HepG2 (cell line): ENCODE measurements at regions not wholly inside any gene's neighbourhood (a gene's known extent, or its start where the extent isn't known, plus 50 kb on each side); places are given as distances from the start of the nearest gene placed in this dataset.

Experiments used
- ATAC-seq: fragments of 200-7000 bp; cut with Tn5 transposase; 3 replicates; pipeline ENCODE4 v1.9.1; 2020; ENCODE audit warnings: mild to moderate bottlenecking, moderate library complexity
- BruUV-seq: library from RNA; stranded (reverse); fragments of 400-500 nt; replicated peaks from 2 replicates; lab custom pipeline; 2021; lab: Mats Ljungman, UMichigan
- CTCF ChIA-PET: fragments of 300-600 bp; formaldehyde crosslinking; extraction: SDS; loops from one replicate; lab custom pipeline; 2021; ENCODE audit warnings: low total read pairs, inconsistent platforms, low intra/inter-chr PET ratio; lab: Yijun Ruan, JAX
- POLR2A ChIA-PET: fragments of 350-600 bp; sonication (Branson Sonifier 250); formaldehyde crosslinking; loops from one replicate; lab custom pipeline; 2020; ENCODE audit warnings: antibody characterized with exemption, inconsistent platforms; lab: Yijun Ruan, JAX
- DNase-seq: peaks from one replicate; pipeline ENCODE4 v3.0.0-alpha.2; 2015; ENCODE audit warnings: low spot score
- FAIRE-seq: peaks from 3 replicates; lab custom pipeline; 2011; peaks lifted over from hg19 to GRCh38; lab: Jason Lieb, UNC
- H2AFZ ChIP-seq: one replicate; pipeline ENCODE4 v1.6.1; 2011; ENCODE audit warnings: low read length, inconsistent platforms
- H3K27ac ChIP-seq: fragments of 300-600 bp; 3 replicates; pipeline ENCODE4 v1.8.0; 2011; ENCODE audit warnings: mixed run types, mild to moderate bottlenecking, mixed read lengths, low read length, inconsistent platforms; ENCODE audit not compliant: insufficient read depth; ENCODE audit errors: extremely low read length
- H3K27me3 ChIP-seq, 2 experiments: fragments of 200-600 bp in 1 of 2; 2 replicates in 1 of 2; 3 replicates in 1 of 2; pipeline versions ENCODE4 v1.6.0 to v1.8.0; 2011; ENCODE audit warnings: low read length in 2 of 2, mild to moderate bottlenecking in 2 of 2, moderate library complexity in 2 of 2, inconsistent platforms in 1 of 2; ENCODE audit not compliant: insufficient read depth in 2 of 2, control insufficient read depth in 1 of 2
- H3K36me3 ChIP-seq, 2 experiments: fragments of 200-600 bp in 1 of 2; replicated peaks in 1 of 2; 2 replicates in 1 of 2; 3 replicates in 1 of 2; pipeline versions ENCODE4 v1.5.1 to v1.8.0; 2011; ENCODE audit warnings: low read length in 2 of 2, inconsistent platforms in 1 of 2; ENCODE audit not compliant: insufficient read depth in 2 of 2, control insufficient read depth in 1 of 2
- H3K4me1 ChIP-seq: 2 replicates; pipeline ENCODE4 v1.5.1; 2012; ENCODE audit warnings: low read length, inconsistent platforms; ENCODE audit not compliant: insufficient read depth
- H3K4me2 ChIP-seq: 2 replicates; pipeline ENCODE4 v1.6.0; 2011; ENCODE audit warnings: low read depth, low read length, inconsistent platforms
- H3K4me3 ChIP-seq, 3 experiments: fragments of 200-600 bp in 1 of 3; sonication (generic), shearing (Covaris generic) in 1 of 3; replicated peaks in 1 of 3; 2 replicates each; pipeline ENCODE4 v1.5.1; 2011 to 2016; ENCODE audit warnings: low read length in 3 of 3, inconsistent platforms in 2 of 3, low read depth in 2 of 3, mild to moderate bottlenecking in 2 of 3, control low read depth in 1 of 3, mixed read lengths in 1 of 3; ENCODE audit not compliant: insufficient read depth in 1 of 3
- H3K79me2 ChIP-seq: one replicate; pipeline ENCODE4 v1.6.1; 2011; ENCODE audit warnings: low read length, inconsistent platforms; ENCODE audit not compliant: insufficient read depth
- H3K9ac ChIP-seq: 2 replicates; pipeline ENCODE4 v1.6.0; 2011; ENCODE audit warnings: mild to moderate bottlenecking, low read depth, low read length, inconsistent platforms; ENCODE audit not compliant: insufficient read depth
- H3K9me3 ChIP-seq: 2 replicates; pipeline ENCODE4 v1.5.1; 2012; ENCODE audit warnings: mild to moderate bottlenecking, low read length
- H4K20me1 ChIP-seq: 2 replicates; pipeline ENCODE4 v1.6.0; 2011; ENCODE audit warnings: inconsistent platforms, mild to moderate bottlenecking, low read length, moderate library complexity; ENCODE audit not compliant: insufficient read depth
- GTF3A ChIP-seq: sonication (generic); formaldehyde crosslinking; conservative IDR thresholded peaks from 2 replicates; pipeline ENCODE4 v1.4.0; 2020; ENCODE audit warnings: mild to moderate bottlenecking, missing genetic modification reagents
- HOXA7 ChIP-seq: sonication (generic); formaldehyde crosslinking; IDR thresholded peaks from 2 replicates; pipeline ENCODE4 v1.8.1; 2022; ENCODE audit warnings: mild to moderate bottlenecking, missing genetic modification reagents, moderate library complexity
- KLF11 ChIP-seq: IDR thresholded peaks from 2 replicates; pipeline ENCODE4 v1.6.1; 2016; ENCODE audit warnings: missing compliant biosample characterization
- KLF15 ChIP-seq: sonication (generic); formaldehyde crosslinking; IDR thresholded peaks from 2 replicates; pipeline ENCODE4 v1.8.1; 2023; ENCODE audit warnings: borderline replicate concordance, mild to moderate bottlenecking, inconsistent platforms, missing genetic modification reagents, mixed read lengths
- KMT2A ChIP-seq: sonication (generic); formaldehyde crosslinking; IDR thresholded peaks from 2 replicates; pipeline ENCODE4 v1.4.0; 2020; ENCODE audit warnings: missing genetic modification reagents
- MIER2 ChIP-seq: IDR thresholded peaks from 2 replicates; pipeline ENCODE4 v1.6.1; 2016; ENCODE audit warnings: missing biosample characterization, missing genetic modification reagents
- NCOA2 ChIP-seq: sonication (generic); formaldehyde crosslinking; IDR thresholded peaks from 2 replicates; pipeline ENCODE4 v1.8.0; 2022; ENCODE audit warnings: inconsistent platforms
- NFE2 ChIP-seq: sonication (generic); formaldehyde crosslinking; IDR thresholded peaks from 2 replicates; pipeline ENCODE4 v1.4.0; 2020; ENCODE audit warnings: missing genetic modification reagents
- NFRKB ChIP-seq: fragments of 450-650 bp; IDR thresholded peaks from 2 replicates; pipeline ENCODE4 v1.6.1; 2017
- NR2F6 ChIP-seq, 2 experiments: IDR thresholded peaks; 2 replicates each; pipeline ENCODE4 v1.6.1; 2016; ENCODE audit warnings: antibody characterized with exemption in 1 of 2, mild to moderate bottlenecking in 1 of 2
- RCOR2 ChIP-seq: IDR thresholded peaks from 2 replicates; pipeline ENCODE4 v1.6.1; 2016; ENCODE audit warnings: missing biosample characterization, missing genetic modification reagents
- SNAPC2 ChIP-seq: sonication (generic); formaldehyde crosslinking; IDR thresholded peaks from 2 replicates; pipeline ENCODE4 v1.8.1; 2022; ENCODE audit warnings: mild to moderate bottlenecking, missing genetic modification reagents
- SP5 ChIP-seq: IDR thresholded peaks from 2 replicates; pipeline ENCODE4 v1.6.1; 2016; ENCODE audit warnings: low read depth, borderline replicate concordance
- SYNCRIP ChIP-seq: fragments of 200-400 bp; formaldehyde crosslinking; IDR thresholded peaks from 2 replicates; pipeline ENCODE4 v1.6.1; 2018; ENCODE audit warnings: mild to moderate bottlenecking, low read depth, low read length; ENCODE audit not compliant: insufficient read depth
- TBP ChIP-seq: sonication (generic); formaldehyde crosslinking; IDR thresholded peaks from 2 replicates; pipeline ENCODE4 v1.5.0; 2020; ENCODE audit warnings: missing genetic modification reagents
- TOPORS ChIP-seq: sonication (generic); formaldehyde crosslinking; IDR thresholded peaks from 2 replicates; pipeline ENCODE4 v1.8.0; 2023; ENCODE audit warnings: mild to moderate bottlenecking, missing genetic modification reagents
- ZBTB7B ChIP-seq: sonication (generic); formaldehyde crosslinking; IDR thresholded peaks from 2 replicates; pipeline ENCODE4 v1.4.0; 2020; ENCODE audit warnings: missing genetic modification reagents
- ZFP1 ChIP-seq: IDR thresholded peaks from 2 replicates; pipeline ENCODE4 v1.6.1; 2016
- ZNF343 ChIP-seq: sonication (generic); formaldehyde crosslinking; IDR thresholded peaks from 2 replicates; pipeline ENCODE4 v1.4.0; 2020; ENCODE audit warnings: mild to moderate bottlenecking, missing genetic modification reagents
- ZNF777 ChIP-seq: sonication (generic); formaldehyde crosslinking; IDR thresholded peaks from 2 replicates; pipeline ENCODE4 v1.4.0; 2020; ENCODE audit warnings: missing genetic modification reagents
- WGBS: methylation state at CpG from one replicate; pipeline ENCODE4 v1.1.6; 2017; ENCODE audit warnings: low lambda C conversion rate; 5-methylcytosine and 5-hydroxymethylcytosine counted together
- in situ Hi-C: cut with HindIII; loops from 2 replicates; pipeline ENCODE4 v1.10.0; 2017; ENCODE audit warnings: low pct_unique_long_range_greater_than_20kb; ENCODE audit not compliant: extremely low pct_ligation_motif_present
- intact Hi-C: fragments of 100-400 bp; cut with micrococcal nuclease; formaldehyde crosslinking; loops from one replicate; pipeline ENCODE4 v1.10.0; 2022; ENCODE audit not compliant: unreplicated experiment
- TF ChIP-seq, protein P1 (sequence below): sonication (generic); formaldehyde crosslinking; IDR thresholded peaks from 2 replicates; pipeline ENCODE4 v1.8.0; 2022; ENCODE audit warnings: mild to moderate bottlenecking, missing genetic modification reagents, borderline replicate concordance
- TF ChIP-seq, protein P2 (sequence below): sonication (generic); formaldehyde crosslinking; IDR thresholded peaks from 2 replicates; pipeline ENCODE4 v1.5.0; 2020; ENCODE audit warnings: mild to moderate bottlenecking, missing genetic modification reagents
- TF ChIP-seq, protein P3 (sequence below): sonication (generic); formaldehyde crosslinking; IDR thresholded peaks from 2 replicates; pipeline ENCODE4 v1.9.0; 2021; ENCODE audit warnings: missing genetic modification reagents, mild to moderate bottlenecking, borderline replicate concordance

DNA sequence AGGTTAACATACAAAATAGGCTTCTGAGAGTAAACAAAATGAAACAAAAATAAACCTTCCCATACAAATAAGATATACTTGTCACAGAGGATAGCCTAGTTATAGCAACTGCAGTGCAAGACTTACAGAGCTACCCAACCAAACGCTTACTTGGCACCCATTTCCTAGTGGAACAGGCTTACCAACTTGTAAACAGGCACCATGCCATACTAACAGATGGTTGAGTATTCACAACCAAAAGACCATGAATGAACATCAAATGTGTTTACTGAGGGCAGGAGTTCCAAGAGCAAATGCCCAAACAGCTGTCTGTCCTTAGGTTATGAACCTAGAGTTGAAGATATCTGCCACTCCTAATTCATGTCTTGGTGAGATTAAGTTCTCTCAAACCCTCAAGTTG, 2629.2 kb downstream of the PCDH7 start:
- ATAC-seq (no peak), FAIRE-seq (no peak)
- WGBS = 0% methylated on average over 1 of the region's 1 CpG

DNA sequence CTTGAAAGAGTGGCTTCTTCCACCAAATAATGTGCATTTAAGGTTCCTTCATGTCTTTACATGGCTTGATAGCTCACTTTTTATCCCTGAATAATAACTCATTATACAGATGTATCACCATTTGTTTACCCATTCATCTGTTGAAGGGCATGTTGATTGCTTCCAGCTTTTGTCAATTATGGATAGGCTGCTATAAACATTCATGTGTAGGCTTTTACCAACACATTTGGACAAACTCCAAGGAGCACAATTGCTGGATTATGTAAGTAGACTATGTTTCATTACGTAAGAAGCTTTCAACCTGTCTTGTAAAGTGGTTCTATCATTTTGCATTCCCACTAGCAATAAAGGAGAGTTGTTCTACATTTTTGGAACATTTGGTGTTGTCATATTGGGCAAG, 2637.0 kb downstream of the PCDH7 start:
- no peak for DNase-seq
- Histone ChIP-seq H3K4me1 (no peaks in the 10 kb centered on the region), H3K4me3 (no peak overlapping the region), H3K27ac (no peak overlapping the region), H4K20me1 (no peaks in the 10 kb centered on the region), H3K9me3 (peaks cover 40% of the 10 kb centered on the region), H3K79me2 (no peaks in the 10 kb centered on the region), H2AFZ (no peak overlapping the region), H3K27me3 (no peaks in the 10 kb centered on the region), H3K36me3 (no peaks in the 10 kb centered on the region), H3K4me2 (no peak overlapping the region), H3K9ac (no peak overlapping the region)
- no peak for ATAC-seq
- ChIA-PET POLR2A (no interaction called here), CTCF (no interaction called here)
- WGBS = 0% methylated on average over 1 of the region's 1 CpG
- intact Hi-C loops (no loop called here), in situ Hi-C loops (no loop called here)
- no TSS peak for BruUV-seq
- no peak for FAIRE-seq
- no peak for TF ChIP-seq SP5 (CRISPR knock-in tag)
- no peak for TF ChIP-seq RCOR2 (CRISPR knock-in tag)
- no peak for TF ChIP-seq HOXA7 (CRISPR knock-in tag)
- TF ChIP-seq ZFP1 = no peak
- no peak for TF ChIP-seq ZNF777 (CRISPR knock-in tag)
- TF ChIP-seq, protein P1, sequence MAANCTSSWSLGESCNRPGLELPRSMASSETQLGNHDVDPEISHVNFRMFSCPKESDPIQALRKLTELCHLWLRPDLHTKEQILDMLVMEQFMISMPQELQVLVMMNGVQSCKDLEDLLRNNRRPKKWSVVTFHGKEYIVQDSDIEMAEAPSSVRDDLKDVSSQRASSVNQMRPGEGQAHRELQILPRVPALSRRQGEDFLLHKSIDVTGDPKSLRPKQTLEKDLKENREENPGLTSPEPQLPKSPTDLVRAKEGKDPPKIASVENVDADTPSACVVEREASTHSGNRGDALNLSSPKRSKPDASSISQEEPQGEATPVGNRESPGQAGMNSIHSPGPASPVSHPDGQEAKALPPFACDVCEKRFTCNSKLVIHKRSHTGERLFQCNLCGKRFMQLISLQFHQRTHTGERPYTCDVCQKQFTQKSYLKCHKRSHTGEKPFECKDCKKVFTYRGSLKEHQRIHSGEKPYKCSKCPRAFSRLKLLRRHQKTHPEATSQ = no peak
- no peak for TF ChIP-seq ZNF343 (CRISPR knock-in tag)
- no peak for TF ChIP-seq KLF15 (CRISPR knock-in tag)
- TF ChIP-seq, protein P2, sequence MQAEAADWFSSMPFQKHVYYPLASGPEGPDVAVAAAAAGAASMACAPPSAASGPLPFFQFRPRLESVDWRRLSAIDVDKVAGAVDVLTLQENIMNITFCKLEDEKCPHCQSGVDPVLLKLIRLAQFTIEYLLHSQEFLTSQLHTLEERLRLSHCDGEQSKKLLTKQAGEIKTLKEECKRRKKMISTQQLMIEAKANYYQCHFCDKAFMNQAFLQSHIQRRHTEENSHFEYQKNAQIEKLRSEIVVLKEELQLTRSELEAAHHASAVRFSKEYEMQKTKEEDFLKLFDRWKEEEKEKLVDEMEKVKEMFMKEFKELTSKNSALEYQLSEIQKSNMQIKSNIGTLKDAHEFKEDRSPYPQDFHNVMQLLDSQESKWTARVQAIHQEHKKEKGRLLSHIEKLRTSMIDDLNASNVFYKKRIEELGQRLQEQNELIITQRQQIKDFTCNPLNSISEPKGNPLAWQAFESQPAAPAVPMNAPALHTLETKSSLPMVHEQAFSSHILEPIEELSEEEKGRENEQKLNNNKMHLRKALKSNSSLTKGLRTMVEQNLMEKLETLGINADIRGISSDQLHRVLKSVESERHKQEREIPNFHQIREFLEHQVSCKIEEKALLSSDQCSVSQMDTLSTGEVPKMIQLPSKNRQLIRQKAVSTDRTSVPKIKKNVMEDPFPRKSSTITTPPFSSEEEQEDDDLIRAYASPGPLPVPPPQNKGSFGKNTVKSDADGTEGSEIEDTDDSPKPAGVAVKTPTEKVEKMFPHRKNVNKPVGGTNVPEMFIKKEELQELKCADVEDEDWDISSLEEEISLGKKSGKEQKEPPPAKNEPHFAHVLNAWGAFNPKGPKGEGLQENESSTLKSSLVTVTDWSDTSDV (CRISPR knock-in tag) = no peak
- TF ChIP-seq, protein P3, sequence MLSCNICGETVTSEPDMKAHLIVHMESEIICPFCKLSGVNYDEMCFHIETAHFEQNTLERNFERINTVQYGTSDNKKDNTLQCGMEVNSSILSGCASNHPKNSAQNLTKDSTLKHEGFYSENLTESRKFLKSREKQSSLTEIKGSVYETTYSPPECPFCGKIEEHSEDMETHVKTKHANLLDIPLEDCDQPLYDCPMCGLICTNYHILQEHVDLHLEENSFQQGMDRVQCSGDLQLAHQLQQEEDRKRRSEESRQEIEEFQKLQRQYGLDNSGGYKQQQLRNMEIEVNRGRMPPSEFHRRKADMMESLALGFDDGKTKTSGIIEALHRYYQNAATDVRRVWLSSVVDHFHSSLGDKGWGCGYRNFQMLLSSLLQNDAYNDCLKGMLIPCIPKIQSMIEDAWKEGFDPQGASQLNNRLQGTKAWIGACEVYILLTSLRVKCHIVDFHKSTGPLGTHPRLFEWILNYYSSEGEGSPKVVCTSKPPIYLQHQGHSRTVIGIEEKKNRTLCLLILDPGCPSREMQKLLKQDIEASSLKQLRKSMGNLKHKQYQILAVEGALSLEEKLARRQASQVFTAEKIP (CRISPR knock-in tag) = no peak

More for the DNA sequence above, 2629.2 kb downstream of the PCDH7 start:
- H3K4me3 ChIP-seq = no peak overlapping the region
- no peak overlapping the region for H2AFZ ChIP-seq
- intact Hi-C loops = no loop called here
- in situ Hi-C loops = no loop called here
- no peaks in the 10 kb centered on the region for H3K4me1 ChIP-seq
- H3K9ac ChIP-seq = no peak overlapping the region
- no peak overlapping the region for H3K27ac ChIP-seq
- H3K4me2 ChIP-seq = no peak overlapping the region
- ChIA-PET POLR2A (no interaction called here), CTCF (no interaction called here)
- DNase-seq = no peak
- no peaks in the 10 kb centered on the region for H3K36me3 ChIP-seq
- peaks cover 48% of the 10 kb centered on the region for H3K9me3 ChIP-seq
- BruUV-seq = no TSS peak
- no peaks in the 10 kb centered on the region for H3K79me2 ChIP-seq
- TF ChIP-seq NR2F6 (IDR thresholded peaks at IDR 0.05) (no peak), NR2F6 (CRISPR knock-in tag; IDR thresholded peaks at IDR 0.05) (no peak), KLF11 (CRISPR knock-in tag) (no peak), NFE2 (no peak), TOPORS (CRISPR knock-in tag) (no peak), RCOR2 (CRISPR knock-in tag) (no peak), ZBTB7B (CRISPR knock-in tag) (no peak), NCOA2 (CRISPR knock-in tag) (no peak), GTF3A (CRISPR knock-in tag) (no peak), NFRKB (no peak), SYNCRIP (no peak), TBP (CRISPR knock-in tag) (no peak), MIER2 (CRISPR knock-in tag) (no peak), SNAPC2 (CRISPR knock-in tag) (no peak), KMT2A (CRISPR knock-in tag) (no peak), HOXA7 (CRISPR knock-in tag) (no peak)
- H4K20me1 ChIP-seq = no peaks in the 10 kb centered on the region
- H3K27me3 ChIP-seq = no peaks in the 10 kb centered on the region
